HS-5 (cell line): ENCODE measurements at regions not wholly inside any gene's neighbourhood (a gene's known extent, or its start where the extent isn't known, plus 50 kb on each side); places are given as distances from the start of the nearest gene placed in this dataset.

ENCODE experiments used
- DNase-seq: peaks from one replicate; pipeline ENCODE4 v3.0.0-alpha.2; 2012; ENCODE audit warnings: low read depth

DNA sequence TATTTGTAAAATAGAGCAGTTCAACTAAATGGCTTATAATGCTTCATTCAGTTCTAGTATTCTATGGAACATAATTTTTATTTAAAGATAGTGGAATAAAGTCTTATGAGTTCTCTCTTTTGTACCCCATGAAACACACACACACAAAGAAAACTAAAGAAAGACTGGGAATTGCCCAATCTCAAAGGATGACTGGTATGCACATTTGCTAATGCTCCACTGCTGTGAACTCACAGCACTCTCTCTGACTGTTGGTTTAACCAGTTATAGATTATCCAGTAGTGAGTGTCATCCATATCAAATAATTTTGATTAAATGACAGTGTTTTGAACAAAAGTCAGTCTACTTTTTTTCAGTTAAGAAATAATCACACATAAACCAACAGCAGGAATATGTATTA is 1082.4 kb upstream of the B3GALT2 start:
- no peak for DNase-seq

DNA sequence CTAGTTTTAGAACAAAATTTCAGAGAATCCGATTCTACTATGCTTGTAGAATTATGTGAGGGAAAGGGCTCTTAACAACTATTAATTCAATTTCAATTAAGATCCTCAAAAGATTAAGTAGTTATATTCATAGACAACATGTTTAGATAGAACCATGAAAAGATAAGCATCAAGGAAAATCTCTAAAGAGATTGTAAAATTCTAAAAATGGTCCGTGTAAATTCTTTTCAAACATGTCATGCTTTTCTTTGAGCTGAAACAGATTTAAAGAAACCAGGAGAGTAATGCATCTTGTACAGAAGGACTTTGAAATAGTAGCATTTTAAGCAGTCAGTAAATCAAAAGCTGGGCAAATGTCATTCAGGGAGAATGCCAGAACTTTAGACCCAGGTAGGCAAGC is 1080.6 kb upstream of the B3GALT2 start:
- DNase-seq, result no peak

DNA sequence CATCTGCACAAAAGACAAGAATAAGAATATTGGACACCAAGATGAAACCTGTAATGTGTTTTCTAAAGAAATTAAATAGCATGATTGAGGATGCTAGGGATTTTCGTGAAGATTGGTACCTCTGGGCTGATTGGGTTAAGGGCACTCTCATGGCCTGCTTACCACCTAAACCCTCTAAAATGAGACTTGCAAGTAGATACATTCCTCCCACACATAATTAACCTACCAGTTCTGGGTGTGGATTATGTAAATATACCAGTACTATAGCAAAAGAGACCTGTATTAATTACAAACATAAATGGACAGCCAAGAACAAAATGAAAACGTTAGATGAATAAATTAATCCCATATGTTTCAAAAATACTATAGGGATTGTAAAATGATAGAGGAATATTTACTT is 1069.6 kb upstream of the B3GALT2 start:
- no peak for DNase-seq

DNA sequence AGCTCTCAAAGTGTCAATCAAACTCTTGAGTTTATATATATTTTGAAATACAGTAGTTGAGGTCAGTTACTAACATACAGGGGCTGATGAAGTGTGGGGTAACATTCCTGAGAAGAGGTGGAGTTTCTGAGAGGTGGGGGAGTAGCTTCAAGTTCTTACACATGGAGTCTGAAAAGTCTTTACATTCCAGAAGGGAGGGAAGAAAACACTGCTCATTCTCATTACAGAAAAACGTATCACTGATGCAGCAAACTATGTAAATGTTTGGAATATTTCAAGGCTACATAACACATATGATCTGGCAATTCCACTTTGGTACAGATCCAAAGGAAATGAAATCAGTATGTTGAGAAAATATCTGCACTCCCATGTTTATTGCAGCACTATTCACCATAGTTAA is 1065.8 kb upstream of the B3GALT2 start:
- peak; percentile 79 for DNase-seq

DNA sequence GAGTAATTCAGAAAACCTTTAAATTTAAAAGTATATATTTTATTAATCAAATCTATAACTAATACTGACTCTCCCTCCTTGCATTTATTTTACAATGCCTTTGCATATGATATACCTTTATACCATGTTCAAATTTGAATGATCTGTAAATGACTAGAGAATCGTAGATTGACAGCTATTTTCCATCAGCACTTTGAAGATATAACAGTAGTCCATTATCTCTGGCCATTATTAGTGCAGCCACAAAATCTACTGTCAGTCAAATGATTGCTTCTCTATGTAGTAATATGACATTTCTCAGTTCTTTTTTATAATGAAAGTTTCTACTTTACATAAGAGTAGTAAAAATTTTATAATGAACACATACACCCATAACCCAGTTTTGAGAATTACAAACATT is 1054.8 kb upstream of the B3GALT2 start:
- no peak for DNase-seq

DNA sequence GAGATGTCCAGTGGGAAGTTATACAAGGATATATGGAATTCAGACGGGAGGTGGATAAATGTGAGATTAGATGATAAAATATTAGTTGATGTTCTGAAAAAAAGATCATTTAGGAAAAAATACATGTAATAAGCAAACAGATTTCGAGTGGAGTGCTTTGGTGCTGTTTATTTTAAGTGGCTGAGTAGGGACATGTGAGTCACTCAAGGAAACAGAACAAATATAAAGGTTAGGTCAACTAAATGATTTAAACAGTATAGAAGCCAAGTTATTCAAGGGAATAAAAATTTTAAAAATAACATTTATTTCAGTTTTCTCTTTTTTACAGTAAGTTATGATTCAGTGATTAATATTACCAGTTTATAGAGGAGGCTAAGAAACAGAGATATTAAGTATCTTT is 1046.7 kb upstream of the B3GALT2 start:
- no peak for DNase-seq

DNA sequence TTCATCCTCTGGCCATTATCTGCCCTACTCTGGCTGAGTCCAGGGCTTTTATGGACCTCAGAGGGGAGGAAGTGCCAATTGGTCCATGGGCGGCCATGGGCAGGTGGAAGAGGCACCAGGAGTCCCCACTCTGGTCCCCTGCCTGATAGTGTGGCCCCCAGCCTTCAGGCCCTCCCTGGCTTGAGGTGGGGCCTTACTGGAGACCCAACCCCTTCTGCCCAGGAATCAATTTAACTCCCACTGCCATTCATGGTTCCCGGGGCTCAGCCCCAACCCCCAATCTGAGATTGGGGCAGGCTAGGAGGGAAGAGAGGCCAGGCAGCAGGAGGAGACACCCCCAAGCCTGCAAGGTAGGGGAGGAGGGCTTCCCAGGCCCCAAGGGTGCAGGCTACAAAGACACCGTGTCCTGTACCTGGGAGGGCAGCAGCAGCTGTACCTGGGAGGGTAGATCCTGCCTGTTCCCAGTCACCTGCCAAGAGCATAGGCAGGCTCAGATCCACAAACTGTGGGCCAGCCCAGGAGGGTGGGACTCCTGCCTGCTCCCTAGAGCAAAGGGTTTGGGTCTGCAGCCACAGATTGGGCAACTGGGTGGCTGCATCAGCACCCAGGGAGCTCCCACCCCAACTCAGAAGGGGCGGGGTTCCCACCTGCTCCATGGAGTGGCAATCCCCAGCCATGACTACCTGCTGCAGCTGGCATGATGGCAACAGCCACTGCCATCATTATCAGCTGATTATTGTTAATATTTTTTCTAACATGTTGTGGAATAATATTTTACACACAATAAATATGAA is 1044.1 kb upstream of the B3GALT2 start:
- no peak for DNase-seq

DNA sequence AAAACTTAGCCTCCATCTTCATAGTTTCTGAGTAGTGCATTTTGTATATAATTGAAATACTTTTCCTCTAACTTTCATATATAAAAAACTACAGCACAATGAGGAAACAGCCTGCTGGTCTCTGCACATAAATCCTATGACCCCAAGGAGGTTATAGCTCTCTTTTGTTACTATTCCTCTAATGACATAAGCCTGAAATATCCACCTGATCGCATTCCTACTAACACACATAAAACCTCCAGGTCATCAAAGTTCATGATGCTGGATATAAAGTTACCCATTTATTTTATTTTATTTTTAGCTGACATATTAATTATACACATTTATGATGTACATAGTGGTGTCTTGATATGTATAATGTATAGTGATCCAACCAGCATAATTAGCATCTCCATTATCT is 1042.0 kb upstream of the B3GALT2 start:
- no peak for DNase-seq

DNA sequence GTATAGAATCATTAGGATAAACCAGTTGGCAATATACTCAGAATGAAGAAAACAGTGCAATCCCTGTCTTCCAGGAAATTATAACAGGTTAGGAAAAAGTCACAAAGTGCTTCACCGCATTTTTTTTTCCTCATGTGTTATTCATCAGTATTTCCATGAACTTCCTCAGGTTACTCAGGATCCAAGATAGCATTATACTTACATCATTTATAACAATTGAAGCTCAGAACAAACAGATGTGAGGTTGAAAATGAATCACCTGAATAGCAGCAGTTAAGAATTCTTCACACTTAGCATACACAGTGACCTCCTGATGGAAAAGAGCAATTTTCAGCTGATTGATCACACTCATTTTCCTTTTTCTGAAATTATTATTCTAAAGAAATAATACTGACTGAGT is 1040.7 kb upstream of the B3GALT2 start:
- no peak for DNase-seq

DNA sequence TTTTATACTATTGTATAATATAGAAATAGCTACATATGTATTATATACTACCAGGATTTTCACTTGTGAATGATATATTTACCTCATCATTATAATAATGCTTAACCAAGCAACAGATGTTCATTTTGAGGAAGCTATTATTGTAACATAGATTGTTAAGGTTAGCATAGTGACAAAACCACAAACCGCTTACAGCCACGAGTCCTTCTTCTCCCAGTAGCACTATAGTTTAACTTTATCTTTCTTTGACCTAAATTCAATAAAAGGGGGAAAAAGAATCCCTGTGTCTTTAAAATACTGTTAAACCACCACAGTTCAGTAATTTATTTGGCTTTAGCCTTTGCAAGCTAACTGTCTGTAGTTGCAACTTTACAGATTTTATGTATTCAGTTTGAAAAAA is 1039.4 kb upstream of the B3GALT2 start:
- no peak for DNase-seq

DNA sequence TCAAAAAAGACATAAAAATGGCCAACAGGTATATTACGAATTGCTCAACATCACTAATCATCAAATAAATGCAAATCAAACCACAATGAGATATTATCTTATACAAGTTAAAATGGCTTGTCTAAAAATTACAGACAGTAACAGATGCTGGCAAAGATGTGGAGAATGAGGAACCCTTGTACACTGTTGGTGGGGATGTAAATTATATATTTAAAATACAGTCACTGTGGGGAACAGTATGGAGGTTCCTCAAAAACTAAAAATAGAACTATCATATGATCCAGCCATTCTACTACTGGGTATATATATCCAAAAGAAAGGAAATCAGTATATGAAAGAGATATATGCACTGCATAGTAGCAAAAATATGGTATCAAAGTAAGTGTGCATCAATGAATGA is 1037.2 kb upstream of the B3GALT2 start:
- DNase-seq, result no peak

DNA sequence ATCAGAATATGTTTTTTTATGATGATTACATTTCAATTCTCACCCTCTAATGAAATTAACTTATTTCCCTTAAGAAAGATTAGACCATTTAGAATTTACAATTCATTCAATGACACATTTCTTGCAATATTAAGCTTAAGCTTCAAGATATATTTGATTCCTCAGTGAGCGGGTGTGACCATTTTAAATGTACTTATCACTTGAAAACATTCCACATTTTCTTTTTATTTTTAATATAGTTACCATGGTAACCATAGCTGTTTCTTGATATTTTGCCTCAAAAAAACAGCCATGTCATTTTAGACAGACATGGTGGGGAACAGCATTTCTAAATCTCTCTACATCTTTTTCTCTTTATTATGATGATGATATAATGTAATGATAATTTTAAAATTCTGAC is 1029.0 kb upstream of the B3GALT2 start:
- no peak for DNase-seq

DNA sequence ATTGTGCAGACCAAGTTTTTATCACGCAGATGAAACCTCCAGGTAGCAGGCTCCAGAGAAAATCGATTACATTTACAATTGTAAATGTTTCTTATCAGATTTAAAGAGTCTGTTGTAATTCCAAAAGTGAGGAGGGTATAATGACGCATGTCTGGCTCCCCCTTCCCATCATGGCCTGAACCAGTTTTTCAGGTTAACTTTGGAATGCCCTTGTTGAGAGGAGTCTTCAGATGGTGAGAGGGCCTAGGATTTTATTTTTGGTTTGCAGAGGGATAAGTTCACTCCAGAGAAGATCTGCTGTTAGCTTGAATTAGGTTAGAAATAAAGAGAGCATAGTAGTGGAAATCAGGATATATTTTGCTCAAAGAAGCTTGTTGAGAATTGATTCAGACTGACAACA is 1028.3 kb upstream of the B3GALT2 start:
- no peak for DNase-seq

DNA sequence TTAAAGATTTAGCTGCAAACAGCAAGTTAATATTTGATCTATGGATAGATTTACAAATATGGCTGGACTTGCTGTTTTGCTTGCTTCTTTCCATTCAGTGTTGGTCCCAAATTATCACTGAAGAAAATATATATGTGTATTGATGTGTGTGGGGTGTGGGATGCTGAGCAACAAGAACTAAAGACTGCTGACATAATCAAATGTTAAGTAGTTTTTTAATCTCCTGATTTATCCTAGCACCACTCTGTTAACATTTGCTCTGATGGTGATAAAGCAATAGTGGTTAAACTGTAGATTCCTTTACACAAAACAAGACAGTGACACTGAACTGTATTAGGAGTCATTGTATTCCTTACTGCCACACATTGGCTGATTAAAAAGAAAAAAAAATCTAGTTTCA is 1023.5 kb upstream of the B3GALT2 start:
- DNase-seq, result no peak

DNA sequence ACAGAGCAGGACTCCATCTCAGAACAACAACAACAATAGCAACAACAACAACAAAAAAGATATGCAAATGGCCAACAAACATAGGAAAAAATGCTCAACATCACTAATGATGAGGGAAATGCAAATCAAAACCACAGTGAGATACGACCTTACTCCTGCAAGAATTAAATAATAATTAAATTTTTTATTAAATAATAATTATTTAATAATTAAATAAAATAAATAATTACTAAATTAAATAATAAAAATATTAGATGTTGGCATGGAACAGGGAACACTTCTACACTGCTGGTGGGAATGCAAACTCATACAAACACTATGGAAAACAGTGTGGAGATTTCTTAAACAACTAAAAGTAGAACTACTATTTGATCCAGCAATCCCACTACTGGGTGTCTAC is 1022.3 kb upstream of the B3GALT2 start:
- no peak for DNase-seq

DNA sequence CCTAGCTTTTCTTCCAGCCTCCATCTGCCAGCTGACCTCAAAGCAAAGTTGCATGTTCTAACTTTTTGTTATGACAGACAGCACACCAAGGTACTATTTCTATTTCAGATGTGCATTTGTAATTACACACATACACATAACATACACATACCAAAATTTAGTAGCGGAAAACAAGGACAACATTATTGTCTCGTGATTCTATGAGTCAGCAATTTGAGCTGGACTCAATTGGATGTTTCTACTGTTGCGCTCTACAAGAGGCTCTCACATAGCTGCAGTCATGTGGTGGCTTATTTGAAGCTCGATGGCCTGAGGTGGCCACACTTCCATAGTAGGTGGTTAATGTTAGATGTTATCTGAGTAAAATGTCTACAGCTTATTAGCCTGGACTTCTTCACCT is 1010.1 kb upstream of the B3GALT2 start:
- no peak for DNase-seq

DNA sequence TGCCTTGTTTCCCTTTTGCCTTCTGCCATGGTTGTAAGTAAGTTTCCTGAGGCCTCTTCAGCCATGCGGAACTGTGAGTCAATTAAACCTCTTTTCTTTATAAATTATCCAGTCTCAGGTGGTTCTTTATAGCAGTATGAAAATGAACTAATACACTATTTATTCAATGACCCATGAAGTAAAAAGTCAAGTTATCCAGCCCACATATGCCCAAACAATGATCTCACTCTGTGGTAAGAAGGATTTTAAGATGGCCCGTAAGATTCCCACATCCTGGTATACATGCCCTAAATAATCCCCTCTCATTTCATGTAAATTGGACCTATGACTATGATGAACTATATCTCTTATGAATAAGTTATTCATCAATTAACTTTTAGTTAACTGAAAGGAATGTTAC is 1008.3 kb upstream of the B3GALT2 start:
- no peak for DNase-seq

DNA sequence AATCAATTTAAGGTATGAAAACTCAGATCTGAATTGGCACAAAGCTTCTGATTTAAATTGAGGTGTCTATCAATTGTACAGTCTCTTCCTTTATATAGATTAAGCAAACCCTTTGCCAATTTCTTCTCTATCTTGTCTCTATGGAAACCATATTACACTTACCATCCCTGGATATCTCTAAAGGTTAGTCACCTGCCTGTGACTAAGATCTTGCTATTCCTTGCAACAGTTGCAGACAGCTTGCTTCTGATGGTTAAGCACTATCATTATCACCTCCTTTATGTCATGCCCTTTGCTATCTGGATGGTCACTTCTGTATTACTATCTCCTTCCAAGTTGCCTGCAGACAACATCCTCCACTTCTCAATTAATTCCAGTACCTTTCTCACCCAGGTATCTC is 998.6 kb upstream of the B3GALT2 start:
- no peak for DNase-seq

DNA sequence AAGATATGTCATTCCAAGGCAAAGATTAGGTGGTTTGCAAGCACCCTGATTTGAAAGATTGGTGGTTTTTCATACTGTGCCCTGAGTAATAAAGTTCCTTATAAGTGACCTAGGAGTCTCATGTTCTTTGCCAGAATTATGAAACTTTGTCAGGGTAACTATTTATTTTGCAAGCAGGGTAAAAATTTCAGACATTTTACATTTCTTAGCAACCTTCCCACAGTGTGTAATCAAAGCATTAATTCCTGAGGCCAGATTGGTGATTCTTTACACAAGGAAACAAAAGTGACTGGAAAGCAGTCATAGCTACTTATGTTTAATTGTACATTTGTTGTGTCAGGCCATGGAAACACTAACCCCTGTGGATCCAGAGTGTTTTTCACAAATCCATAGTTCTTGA is 998.0 kb upstream of the B3GALT2 start:
- no peak for DNase-seq

DNA sequence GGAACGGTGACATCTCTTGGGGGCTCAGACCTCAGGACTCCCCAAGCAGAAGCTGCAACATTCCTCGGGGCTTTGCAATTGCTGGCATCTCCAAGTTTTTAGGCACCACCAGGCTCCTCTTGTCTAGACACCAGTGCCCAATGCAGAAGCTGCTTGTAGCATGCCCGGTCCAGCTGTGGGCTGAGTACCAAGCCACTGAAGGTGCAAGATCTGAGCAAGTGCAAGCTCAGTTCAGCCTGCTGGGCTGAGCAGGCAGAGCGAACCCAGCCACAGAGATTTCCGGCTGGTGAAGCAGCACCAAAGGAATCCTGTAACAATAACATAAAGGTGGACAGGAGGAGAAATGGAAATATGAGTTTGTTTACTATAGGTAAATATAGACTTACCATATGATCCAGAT is 995.4 kb upstream of the B3GALT2 start:
- DNase-seq, result no peak

DNA sequence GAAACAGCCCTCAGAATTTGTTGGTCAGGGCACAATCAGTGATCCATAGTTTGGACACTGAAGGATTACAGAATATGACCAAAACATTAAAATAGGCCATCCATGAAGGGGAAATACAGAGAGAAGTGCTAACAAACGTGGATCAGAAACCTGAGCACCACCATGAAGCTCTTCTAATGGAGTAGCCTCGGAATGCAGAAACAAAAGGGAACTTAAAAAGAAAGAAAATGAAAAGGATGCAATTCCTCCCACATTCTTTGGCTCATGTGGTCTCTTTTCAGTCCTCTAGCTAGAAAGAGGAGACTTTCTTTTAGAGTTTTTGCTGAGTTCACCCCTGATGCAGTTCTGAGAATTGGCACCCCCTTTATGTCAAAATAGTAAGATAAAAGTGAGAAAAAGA is 989.8 kb upstream of the B3GALT2 start:
- no peak for DNase-seq

DNA sequence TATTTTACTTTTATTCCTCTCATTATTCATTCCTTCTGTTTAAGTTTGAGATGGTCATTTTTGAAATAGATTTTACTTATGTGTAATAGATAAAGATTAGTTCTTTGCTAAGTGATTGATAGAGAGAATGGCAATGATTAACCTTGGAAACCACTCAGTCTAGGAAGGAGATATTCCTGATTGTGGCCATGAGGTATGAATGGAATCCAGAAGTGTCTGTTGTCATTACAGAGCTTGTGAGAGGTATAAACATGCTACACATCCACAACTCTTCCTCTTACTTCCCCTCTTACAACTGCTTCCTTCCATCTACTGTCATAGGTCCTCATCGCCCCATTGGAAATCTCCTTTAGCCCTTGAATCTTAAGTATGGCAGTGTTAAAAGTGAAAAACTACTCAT is 988.8 kb upstream of the B3GALT2 start:
- DNase-seq, result no peak

DNA sequence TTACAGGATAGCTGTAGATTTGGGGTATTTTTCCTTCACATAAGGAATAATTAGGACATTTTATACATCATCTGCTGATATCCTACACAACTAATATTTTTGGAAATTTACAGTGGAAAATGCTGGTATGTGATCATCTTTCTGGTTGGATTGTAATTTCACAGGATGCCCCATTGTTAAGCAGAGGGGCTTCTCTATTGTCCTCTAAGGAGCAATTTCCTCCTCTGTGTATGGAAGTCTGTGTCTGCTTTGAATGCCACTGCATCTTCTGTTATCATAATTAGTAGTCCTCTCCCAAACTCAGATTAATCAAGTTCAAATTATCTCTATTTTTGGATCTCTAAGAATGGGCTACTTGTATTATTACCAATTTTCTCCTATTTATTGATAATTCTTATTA is 988.1 kb upstream of the B3GALT2 start:
- no peak for DNase-seq

DNA sequence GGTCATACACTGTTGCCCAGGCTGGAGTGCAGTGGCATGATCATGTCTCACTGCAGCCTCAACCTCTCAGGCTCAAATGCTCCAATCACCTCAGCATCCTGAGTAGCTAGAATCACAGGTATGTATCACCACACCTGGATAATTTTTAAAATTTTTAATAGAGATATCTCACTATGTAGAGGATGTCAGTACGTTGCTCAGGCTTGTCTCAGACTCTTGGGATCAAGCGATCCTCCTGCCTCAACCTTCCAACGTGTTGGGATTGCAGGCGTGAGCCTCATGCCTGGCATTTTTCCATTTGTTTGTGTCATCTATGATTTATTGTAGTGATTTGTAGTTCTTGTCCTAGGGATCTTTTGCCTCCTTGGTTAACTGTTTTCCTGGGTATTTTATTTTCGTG is 985.2 kb upstream of the B3GALT2 start:
- no peak for DNase-seq
